HCT116 (cell line): ENCODE measurements at regions not wholly inside any gene's neighbourhood (a gene's known extent, or its start where the extent isn't known, plus 50 kb on each side); places are given as distances from the start of the nearest gene placed in this dataset.

Source experiments
- JUND ChIP-seq: IDR thresholded peaks from 2 replicates; pipeline ENCODE4 v1.6.1; 2012
- POLR2A ChIP-seq: IDR thresholded peaks from 2 replicates; pipeline ENCODE4 v1.7.0; 2011; ENCODE audit warnings: borderline replicate concordance; ENCODE audit not compliant: insufficient read depth, insufficient read length; ENCODE audit errors: extremely low read depth
- YY1 ChIP-seq: IDR thresholded peaks from 2 replicates; pipeline ENCODE4 v1.6.1; 2011; ENCODE audit warnings: low read length, low read depth, moderate library complexity, mild to moderate bottlenecking; ENCODE audit not compliant: insufficient replicate concordance; ENCODE audit errors: extremely low read depth
- TF ChIP-seq, protein P1 (sequence below), 3 experiments: fragments of 200-600 bp in 1 of 3; sonication (generic) in 1 of 3; IDR thresholded peaks in 2 of 3; conservative IDR thresholded peaks in 1 of 3; 2 replicates each; pipeline ENCODE4 v1.5.1; 2012 to 2017; ENCODE audit warnings: low read depth in 2 of 3, low read length in 2 of 3, antibody characterized with exemption in 1 of 3, borderline replicate concordance in 1 of 3, control low read depth in 1 of 3, mild to moderate bottlenecking in 1 of 3, mixed read lengths in 1 of 3, mixed run types in 1 of 3, moderate library complexity in 1 of 3; ENCODE audit not compliant: insufficient read depth in 1 of 3

- no peak for TF ChIP-seq POLR2A
- TF ChIP-seq, protein P1, sequence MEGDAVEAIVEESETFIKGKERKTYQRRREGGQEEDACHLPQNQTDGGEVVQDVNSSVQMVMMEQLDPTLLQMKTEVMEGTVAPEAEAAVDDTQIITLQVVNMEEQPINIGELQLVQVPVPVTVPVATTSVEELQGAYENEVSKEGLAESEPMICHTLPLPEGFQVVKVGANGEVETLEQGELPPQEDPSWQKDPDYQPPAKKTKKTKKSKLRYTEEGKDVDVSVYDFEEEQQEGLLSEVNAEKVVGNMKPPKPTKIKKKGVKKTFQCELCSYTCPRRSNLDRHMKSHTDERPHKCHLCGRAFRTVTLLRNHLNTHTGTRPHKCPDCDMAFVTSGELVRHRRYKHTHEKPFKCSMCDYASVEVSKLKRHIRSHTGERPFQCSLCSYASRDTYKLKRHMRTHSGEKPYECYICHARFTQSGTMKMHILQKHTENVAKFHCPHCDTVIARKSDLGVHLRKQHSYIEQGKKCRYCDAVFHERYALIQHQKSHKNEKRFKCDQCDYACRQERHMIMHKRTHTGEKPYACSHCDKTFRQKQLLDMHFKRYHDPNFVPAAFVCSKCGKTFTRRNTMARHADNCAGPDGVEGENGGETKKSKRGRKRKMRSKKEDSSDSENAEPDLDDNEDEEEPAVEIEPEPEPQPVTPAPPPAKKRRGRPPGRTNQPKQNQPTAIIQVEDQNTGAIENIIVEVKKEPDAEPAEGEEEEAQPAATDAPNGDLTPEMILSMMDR (IDR thresholded peaks at IDR 0.05 in 2 of 3, conservative IDR thresholded peaks at IDR 0.05 in 1 of 3; ENCODE audit: borderline replicate concordance in 1 of 3, insufficient read depth in 1 of 3, low read depth in 2 of 3, low read length in 2 of 3), result no peak
- no peak for TF ChIP-seq YY1
- no peak for TF ChIP-seq JUND
Observed at GRCh38 chr5:4156889-4157288, 561.3 kb downstream of the IRX1 start.
